Gastrocnemius medialis (tissue), 4 donors: ENCODE measurements at regions not wholly inside any gene's neighbourhood (a gene's known extent, or its start where the extent isn't known, plus 50 kb on each side); places are given as distances from the start of the nearest gene placed in this dataset.

Experiments used
- ATAC-seq, 2 donors: fragments of 150-250 bp; one replicate each; pipeline ENCODE4 v1.9.1; 2016
- DNase-seq, 2 donors: peaks; one replicate each; pipeline ENCODE4 v3.0.0-alpha.2; 2019
- H3K27ac ChIP-seq, 4 donors: fragments of 200-600 bp; sonication (generic); 1 replicate in 1 of 4; 2 replicates in 3 of 4; pipeline ENCODE4 v1.5.1; 2016 to 2018; ENCODE audit warnings: mild to moderate bottlenecking in 2 of 4, moderate library complexity in 1 of 4
- H3K27me3 ChIP-seq, 3 donors: fragments of 200-600 bp; sonication (generic) in 2 of 3; 1 replicate in 1 of 3; 2 replicates in 2 of 3; pipeline versions ENCODE4 v1.5.1 to v1.6.0; 2016 to 2019; ENCODE audit warnings: mild to moderate bottlenecking in 1 of 3, moderate library complexity in 1 of 3
- H3K36me3 ChIP-seq, 2 donors: fragments of 200-600 bp; sonication (generic) in 1 of 2; one replicate each; pipeline ENCODE4 v1.5.1; 2017 to 2018
- H3K4me1 ChIP-seq, 2 donors: fragments of 200-600 bp; sonication (generic) in 1 of 2; one replicate each; pipeline ENCODE4 v1.5.1; 2016 to 2017; ENCODE audit warnings: mild to moderate bottlenecking in 2 of 2
- H3K4me3 ChIP-seq, 4 donors: fragments of 200-600 bp; sonication (generic) in 3 of 4; 1 replicate in 1 of 4; 2 replicates in 3 of 4; pipeline ENCODE4 v1.5.1; 2016 to 2019; ENCODE audit warnings: mild to moderate bottlenecking in 2 of 4
- H3K9me3 ChIP-seq, 3 donors: fragments of 200-600 bp; sonication (generic) in 2 of 3; 1 replicate in 1 of 3; 2 replicates in 2 of 3; pipeline ENCODE4 v1.5.1; 2016 to 2019
- CTCF ChIP-seq, 5 experiments: fragments of 450-650 bp in 3 of 5; fragments of 200-600 bp in 2 of 5; sonication (generic) in 2 of 5; IDR thresholded peaks in 4 of 5; conservative IDR thresholded peaks in 1 of 5; 1 replicate in 4 of 5; 2 replicates in 1 of 5; pipeline ENCODE4 v1.5.1; 2016 to 2019; ENCODE audit warnings: antibody characterized with exemption in 5 of 5, mild to moderate bottlenecking in 3 of 5, moderate library complexity in 3 of 5
- POLR2A ChIP-seq, 2 donors: fragments of 450-650 bp; IDR thresholded peaks; one replicate each; pipeline ENCODE4 v1.6.1; 2017; ENCODE audit warnings: antibody characterized with exemption in 2 of 2, mild to moderate bottlenecking in 2 of 2, moderate library complexity in 2 of 2
- in situ Hi-C, 4 donors: fragments of 200-750 bp; cut with MboI; loops; one replicate each; pipeline versions ENCODE4 v1.15.0 to v1.8.0; 2017; ENCODE audit warnings: low sequenced_read_pairs in 4 of 4
- intact Hi-C: fragments of 100-400 bp; cut with DNase I; formaldehyde crosslinking; loops from one replicate; pipeline ENCODE4 v1.15.1; 2023; ENCODE audit warnings: low total_unique reads

GRCh38 chr6:6993503-6994237, 114.1 kb upstream of the RREB1 start:
- TF ChIP-seq CTCF (IDR thresholded peaks at IDR 0.05 in 4 of 5, conservative IDR thresholded peaks at IDR 0.05 in 1 of 5) (no peak), POLR2A (IDR thresholded peaks at IDR 0.05) (no peak)
- DNase-seq: no peak
- H3K9me3 ChIP-seq: no peaks in the 10 kb centered on the region
- no peaks in the 10 kb centered on the region for H3K36me3 ChIP-seq
- no peak overlapping the region for H3K4me3 ChIP-seq
- peak in 1 of 2 donors; percentile 25 for ATAC-seq
- H3K4me1 ChIP-seq: peaks cover 11 to 29% of the 10 kb centered on the region in 2 donors
- peak overlapping the region; percentile 61 to 82 (median 71) for H3K27ac ChIP-seq
- in situ Hi-C loops: no loop called here
- intact Hi-C loops: no loop called here
- no peaks in the 10 kb centered on the region for H3K27me3 ChIP-seq

GRCh38 chr6:6994796-6995195, 113.0 kb upstream of the RREB1 start:
- ATAC-seq: peak; percentile 91
- Histone ChIP-seq H3K36me3 (no peaks in the 10 kb centered on the region), H3K27me3 (no peaks in the 10 kb centered on the region), H3K27ac (peak overlapping the region; percentile 61 to 82 (median 71)), H3K4me1 (peaks cover 11 to 32% of the 10 kb centered on the region in 2 donors), H3K4me3 (no peak overlapping the region), H3K9me3 (no peaks in the 10 kb centered on the region)
- TF ChIP-seq CTCF (IDR thresholded peaks at IDR 0.05 in 4 of 5, conservative IDR thresholded peaks at IDR 0.05 in 1 of 5): no peak
- no peak for TF ChIP-seq POLR2A (IDR thresholded peaks at IDR 0.05)
- intact Hi-C loops (loop anchor here (5.0 kb wide), 1 partner anchor 48 kb away; no protein-coding TSS in a partner anchor), in situ Hi-C loops (no loop called here)
- peak; percentile 78 to 85 for DNase-seq

DNA sequence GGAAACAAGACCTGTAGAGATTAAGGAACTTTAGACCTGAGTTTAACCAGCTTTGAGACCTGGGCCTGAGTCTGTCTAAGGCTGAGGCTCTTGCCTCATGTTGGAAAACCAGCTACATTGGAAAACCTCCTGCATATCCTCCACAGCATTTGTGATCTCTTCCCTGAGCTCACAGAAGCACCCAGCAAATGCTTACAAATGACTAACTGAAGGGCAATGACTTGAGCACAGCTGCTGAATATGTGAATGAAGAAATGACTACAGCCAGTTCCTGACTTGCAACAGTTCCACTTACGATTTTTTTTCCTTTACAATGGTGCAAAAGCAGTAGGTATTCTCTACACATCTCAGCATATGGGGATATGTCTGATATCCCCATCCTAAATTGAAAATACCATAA, 112.4 kb upstream of the RREB1 start:
- H3K36me3 ChIP-seq: no peaks in the 10 kb centered on the region
- H3K4me3 ChIP-seq: no peak overlapping the region
- H3K27ac ChIP-seq: peak overlapping the region; percentile 61 to 82 (median 71)
- no peaks in the 10 kb centered on the region for H3K9me3 ChIP-seq
- H3K27me3 ChIP-seq: no peaks in the 10 kb centered on the region
- TF ChIP-seq POLR2A (IDR thresholded peaks at IDR 0.05) (no peak), CTCF (IDR thresholded peaks at IDR 0.05 in 4 of 5, conservative IDR thresholded peaks at IDR 0.05 in 1 of 5) (no peak)
- in situ Hi-C loops: no loop called here
- peaks cover 11 to 32% of the 10 kb centered on the region in 2 donors for H3K4me1 ChIP-seq
- DNase-seq (no peak), ATAC-seq (peak; percentile 5 to 19)
- intact Hi-C loops: loop anchor here (5.0 kb wide), 1 partner anchor 47 kb away; no protein-coding TSS in a partner anchor

DNA sequence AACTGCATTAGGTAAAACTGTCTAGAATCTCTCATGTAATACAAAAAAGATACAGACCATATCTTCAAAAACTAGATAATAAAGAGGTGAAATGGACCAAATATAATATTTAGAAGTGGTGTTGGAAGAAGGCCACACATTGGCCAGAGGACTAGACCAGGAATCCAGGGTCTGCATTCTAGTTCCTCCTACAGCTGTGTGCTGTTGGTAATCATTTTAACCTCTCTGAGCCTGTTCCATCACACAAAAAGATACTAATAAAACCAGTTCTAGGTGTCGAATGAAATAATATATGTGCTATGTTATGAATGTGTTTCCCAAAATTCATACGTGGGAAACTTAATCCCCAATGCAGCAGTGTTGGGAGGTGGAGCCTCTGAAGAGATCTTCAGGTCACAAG, 111.6 kb upstream of the RREB1 start:
- Histone ChIP-seq H3K4me1 (peaks cover 11 to 32% of the 10 kb centered on the region in 2 donors), H3K9me3 (no peaks in the 10 kb centered on the region), H3K36me3 (no peaks in the 10 kb centered on the region), H3K4me3 (no peak overlapping the region), H3K27ac (peak overlapping the region; percentile 61 to 82 (median 71)), H3K27me3 (no peaks in the 10 kb centered on the region)
- TF ChIP-seq CTCF (IDR thresholded peaks at IDR 0.05 in 4 of 5, conservative IDR thresholded peaks at IDR 0.05 in 1 of 5): no peak
- in situ Hi-C loops (no loop called here), intact Hi-C loops (loop anchor here (5.0 kb wide), 1 partner anchor 46 kb away; no protein-coding TSS in a partner anchor)
- no peak for ATAC-seq
- DNase-seq: no peak
